IMR-90 (cell line): ENCODE measurements at regions not wholly inside any gene's neighbourhood (a gene's known extent, or its start where the extent isn't known, plus 50 kb on each side); places are given as distances from the start of the nearest gene placed in this dataset.

ENCODE experiments used
- ATAC-seq: fragments of 200-7000 bp; cut with Tn5 transposase; 2 replicates; pipeline ENCODE4 v1.9.1; 2020; ENCODE audit warnings: low read depth, mild to moderate bottlenecking, moderate library complexity
- BruUV-seq: library from RNA; stranded (reverse); fragments of 400-500 nt; replicated peaks from 2 replicates; lab custom pipeline; 2021; lab: Mats Ljungman, UMichigan
- CTCF ChIA-PET: fragments of 300-600 bp; formaldehyde crosslinking; extraction: SDS; loops from one replicate; lab custom pipeline; 2021; ENCODE audit warnings: antibody characterized with exemption; lab: Yijun Ruan, JAX
- POLR2A ChIA-PET: fragments of 300-600 bp; sonication (Branson Sonifier 250); formaldehyde crosslinking; loops from one replicate; lab custom pipeline; 2022; ENCODE audit warnings: antibody characterized with exemption; ENCODE audit not compliant: unreplicated experiment; lab: Charles Lee
- DNase-seq: peaks from one replicate; pipeline ENCODE4 v3.0.0; 2013
- H2AFZ ChIP-seq: replicated peaks from 2 replicates; pipeline ENCODE3; 2013; ENCODE audit warnings: low read length, mild to moderate bottlenecking; ENCODE audit not compliant: poor library complexity
- H2AK5ac ChIP-seq: 2 replicates; pipeline ENCODE4 v1.6.1; 2013; ENCODE audit warnings: low read depth, low read length, inconsistent platforms
- H2AK9ac ChIP-seq: replicated peaks from 2 replicates; pipeline ENCODE3; 2013; ENCODE audit warnings: mild to moderate bottlenecking, low read depth, low read length, moderate library complexity; ENCODE audit not compliant: poor library complexity
- H2BK120ac ChIP-seq: 2 replicates; pipeline ENCODE4 v1.6.1; 2013; ENCODE audit warnings: low read depth, low read length, inconsistent platforms
- H2BK15ac ChIP-seq: 3 replicates; pipeline ENCODE4 v1.6.1; 2013; ENCODE audit warnings: low read depth, low read length, inconsistent platforms
- H2BK20ac ChIP-seq: 2 replicates; pipeline ENCODE4 v1.6.1; 2013; ENCODE audit warnings: low read depth, mild to moderate bottlenecking, inconsistent platforms, low read length, moderate library complexity
- H2BK5ac ChIP-seq: 2 replicates; pipeline ENCODE4 v1.6.1; 2013; ENCODE audit warnings: mild to moderate bottlenecking, low read depth, low read length, inconsistent platforms; ENCODE audit not compliant: poor library complexity, severe bottlenecking
- H3K14ac ChIP-seq: replicated peaks from 2 replicates; pipeline ENCODE4 v1.6.1; 2013; ENCODE audit warnings: low read depth, low read length, inconsistent platforms
- H3K18ac ChIP-seq: 2 replicates; pipeline ENCODE4 v1.6.1; 2013; ENCODE audit warnings: low read depth, low read length, control low read depth
- H3K23ac ChIP-seq: 2 replicates; pipeline ENCODE4 v1.6.1; 2013; ENCODE audit warnings: low read depth, low read length, inconsistent platforms
- H3K27ac ChIP-seq: 2 replicates; pipeline ENCODE4 v1.5.1; 2013; ENCODE audit warnings: mild to moderate bottlenecking, control low read depth, low read length; ENCODE audit not compliant: insufficient read depth
- H3K27me3 ChIP-seq: 2 replicates; pipeline ENCODE4 v1.6.1; 2013; ENCODE audit warnings: low read length; ENCODE audit not compliant: control insufficient read depth, insufficient read depth
- H3K36me3 ChIP-seq: 2 replicates; pipeline ENCODE4 v1.6.1; 2013; ENCODE audit warnings: low read length, mixed read lengths; ENCODE audit not compliant: control insufficient read depth, insufficient read depth
- H3K4ac ChIP-seq: 2 replicates; pipeline ENCODE4 v1.6.1; 2013; ENCODE audit warnings: low read depth, low read length, inconsistent platforms
- H3K4me1 ChIP-seq: 2 replicates; pipeline ENCODE4 v1.6.1; 2013; ENCODE audit warnings: low read length, mixed read lengths; ENCODE audit not compliant: control insufficient read depth, insufficient read depth
- H3K4me2 ChIP-seq: 2 replicates; pipeline ENCODE4 v1.6.1; 2013; ENCODE audit warnings: low read depth, mild to moderate bottlenecking, control low read depth, low read length, moderate library complexity
- H3K4me3 ChIP-seq: 2 replicates; pipeline ENCODE4 v1.5.1; 2013; ENCODE audit warnings: low read depth, mild to moderate bottlenecking, control low read depth, low read length, moderate library complexity; ENCODE audit not compliant: insufficient read depth
- H3K56ac ChIP-seq: 2 replicates; pipeline ENCODE4 v1.6.1; 2013; ENCODE audit warnings: low read length, inconsistent platforms; ENCODE audit not compliant: insufficient read depth; ENCODE audit errors: extremely low read depth
- H3K79me1 ChIP-seq, 2 experiments: 2 replicates each; pipeline ENCODE4 v1.6.1; 2013; ENCODE audit warnings: low read length in 2 of 2, inconsistent platforms in 1 of 2, low read depth in 1 of 2
- H3K9ac ChIP-seq: 2 replicates; pipeline ENCODE4 v1.6.1; 2013; ENCODE audit warnings: low read depth, low read length, control low read depth
- H3K9me1 ChIP-seq: 2 replicates; pipeline ENCODE4 v1.6.1; 2013; ENCODE audit warnings: low read length, inconsistent platforms; ENCODE audit not compliant: insufficient read depth
- H3K9me3 ChIP-seq: 2 replicates; pipeline ENCODE4 v1.6.1; 2013; ENCODE audit warnings: low read length; ENCODE audit not compliant: control insufficient read depth, insufficient read depth
- H4K20me1 ChIP-seq: 2 replicates; pipeline ENCODE4 v1.6.1; 2013; ENCODE audit warnings: low read length, inconsistent platforms; ENCODE audit not compliant: insufficient read depth
- H4K5ac ChIP-seq: 2 replicates; pipeline ENCODE4 v1.6.1; 2013; ENCODE audit warnings: mild to moderate bottlenecking, low read depth, low read length, control low read depth
- H4K8ac ChIP-seq, 2 experiments: 2 replicates each; pipeline ENCODE4 v1.6.1; 2013; ENCODE audit warnings: low read depth in 2 of 2, low read length in 2 of 2, control low read depth in 1 of 2, inconsistent platforms in 1 of 2
- H4K91ac ChIP-seq: 2 replicates; pipeline ENCODE4 v1.6.1; 2013; ENCODE audit warnings: low read depth, low read length, inconsistent platforms; ENCODE audit not compliant: insufficient read depth
- CEBPB ChIP-seq: IDR thresholded peaks from 2 replicates; pipeline ENCODE4 v1.6.1; 2012; ENCODE audit warnings: low read depth, low read length, improper control_type of control experiment
- MAZ ChIP-seq: IDR thresholded peaks from 2 replicates; pipeline ENCODE4 v1.6.1; 2012; ENCODE audit warnings: low read depth, mild to moderate bottlenecking, low read length, improper control_type of control experiment, moderate library complexity, borderline replicate concordance
- MXI1 ChIP-seq: IDR thresholded peaks from 2 replicates; pipeline ENCODE4 v1.6.1; 2012; ENCODE audit warnings: low read depth, mild to moderate bottlenecking, low read length, moderate library complexity, borderline replicate concordance
- NFE2L2 ChIP-seq: fragments of 150-350 bp; IDR thresholded peaks from 2 replicates; pipeline ENCODE4 v1.6.1; 2016; ENCODE audit warnings: low read depth, mild to moderate bottlenecking, low read length
- POLR2A ChIP-seq: IDR thresholded peaks from 2 replicates; pipeline ENCODE4 v1.6.1; 2012; ENCODE audit warnings: mild to moderate bottlenecking, low read depth, low read length
- WGBS, 2 experiments: methylation state at CpG; one replicate each; pipeline versions ENCODE4 v1.1.5 to v1.1.7; 2013; ENCODE audit warnings: missing lambda C conversion rate in 2 of 2; ENCODE audit not compliant: insufficient read length in 1 of 2; ENCODE audit errors: extremely low coverage in 2 of 2; 5-methylcytosine and 5-hydroxymethylcytosine counted together
- dilution Hi-C: fragments of 300-500 bp; cut with HindIII; formaldehyde crosslinking; loops from one replicate; pipeline ENCODE4 v1.14.3; 2018; ENCODE audit warnings: low sequenced_read_pairs; ENCODE audit not compliant: unreplicated experiment
- in situ Hi-C: fragments of 300-500 bp; cut with MboI; formaldehyde crosslinking; loops from 3 replicates; pipeline ENCODE4 v1.14.3; 2019; ENCODE audit warnings: low sequenced_read_pairs, inconsistent platforms, mixed read lengths
- intact Hi-C: fragments of 100-400 bp; cut with micrococcal nuclease; formaldehyde crosslinking; loops from 2 replicates; pipeline ENCODE4 v1.10.0; 2022
- TF ChIP-seq, protein P1 (sequence below): conservative IDR thresholded peaks from 2 replicates; pipeline ENCODE4 v1.5.1; 2012; ENCODE audit warnings: mild to moderate bottlenecking, low read depth, low read length, improper control_type of control experiment
- TF ChIP-seq, protein P2 (sequence below): fragments of 150-350 bp; IDR thresholded peaks from 2 replicates; pipeline ENCODE4 v1.6.1; 2016; ENCODE audit warnings: low read depth, mild to moderate bottlenecking, low read length, moderate library complexity, borderline replicate concordance

DNA sequence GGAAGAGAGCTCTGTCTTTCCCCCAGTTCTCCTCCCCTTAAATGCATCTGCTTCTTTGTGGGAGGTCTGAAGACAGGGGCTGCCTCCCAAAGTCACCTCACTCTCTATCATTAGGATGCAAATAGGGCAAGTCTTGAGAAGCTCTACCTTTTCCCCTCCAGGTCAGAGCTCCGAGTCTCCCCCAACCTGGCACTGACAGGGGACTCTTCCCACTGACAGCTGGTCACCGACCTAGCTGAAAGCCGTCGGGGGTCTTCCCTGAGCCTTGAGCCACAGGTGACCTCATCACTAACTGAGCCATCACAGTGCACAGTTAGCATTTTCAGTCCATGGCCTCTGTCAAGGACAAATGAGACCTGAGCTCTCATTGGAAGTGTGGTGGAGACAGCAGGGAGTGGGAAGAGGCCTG lies 386.7 kb downstream of the HACE1 start:
- dilution Hi-C loops, result no loop called here
- H2AK9ac ChIP-seq, result no peak overlapping the region
- in situ Hi-C loops, result no loop called here
- ATAC-seq (no peak), DNase-seq (no peak)
- no peak overlapping the region for H2BK5ac ChIP-seq
- no peaks in the 10 kb centered on the region for H4K20me1 ChIP-seq
- no peak overlapping the region for H3K56ac ChIP-seq
- H3K9me3 ChIP-seq, result peaks cover 7% of the 10 kb centered on the region; the same call in 1 of the 2 replicates
- WGBS, 2 experiments, result no CpG with 5 or more reads among the region's 4 CpGs
- no peak overlapping the region for H4K91ac ChIP-seq
- no TSS peak for BruUV-seq
- H2AK5ac ChIP-seq, result no peak overlapping the region
- peak overlapping the region; percentile 21 for H2AFZ ChIP-seq
- H3K9ac ChIP-seq, result no peak overlapping the region
- no peaks in the 10 kb centered on the region for H3K27me3 ChIP-seq
- no peak overlapping the region for H3K18ac ChIP-seq
- H3K4me1 ChIP-seq, result no peaks in the 10 kb centered on the region
- no peak overlapping the region for H3K14ac ChIP-seq
- H3K9me1 ChIP-seq, result no peaks in the 10 kb centered on the region
- H3K4ac ChIP-seq, result no peak overlapping the region
- H2BK15ac ChIP-seq, result no peak overlapping the region
- ChIA-PET POLR2A (no interaction called here), CTCF (no interaction called here)
- no peaks in the 10 kb centered on the region for H3K79me1 ChIP-seq
- no peak overlapping the region for H3K23ac ChIP-seq
- no peak for TF ChIP-seq POLR2A
- TF ChIP-seq MXI1, result no peak
- TF ChIP-seq, protein P1, sequence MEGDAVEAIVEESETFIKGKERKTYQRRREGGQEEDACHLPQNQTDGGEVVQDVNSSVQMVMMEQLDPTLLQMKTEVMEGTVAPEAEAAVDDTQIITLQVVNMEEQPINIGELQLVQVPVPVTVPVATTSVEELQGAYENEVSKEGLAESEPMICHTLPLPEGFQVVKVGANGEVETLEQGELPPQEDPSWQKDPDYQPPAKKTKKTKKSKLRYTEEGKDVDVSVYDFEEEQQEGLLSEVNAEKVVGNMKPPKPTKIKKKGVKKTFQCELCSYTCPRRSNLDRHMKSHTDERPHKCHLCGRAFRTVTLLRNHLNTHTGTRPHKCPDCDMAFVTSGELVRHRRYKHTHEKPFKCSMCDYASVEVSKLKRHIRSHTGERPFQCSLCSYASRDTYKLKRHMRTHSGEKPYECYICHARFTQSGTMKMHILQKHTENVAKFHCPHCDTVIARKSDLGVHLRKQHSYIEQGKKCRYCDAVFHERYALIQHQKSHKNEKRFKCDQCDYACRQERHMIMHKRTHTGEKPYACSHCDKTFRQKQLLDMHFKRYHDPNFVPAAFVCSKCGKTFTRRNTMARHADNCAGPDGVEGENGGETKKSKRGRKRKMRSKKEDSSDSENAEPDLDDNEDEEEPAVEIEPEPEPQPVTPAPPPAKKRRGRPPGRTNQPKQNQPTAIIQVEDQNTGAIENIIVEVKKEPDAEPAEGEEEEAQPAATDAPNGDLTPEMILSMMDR, result no peak
- TF ChIP-seq NFE2L2, result no peak
- TF ChIP-seq CEBPB, result no peak
- TF ChIP-seq, protein P2, sequence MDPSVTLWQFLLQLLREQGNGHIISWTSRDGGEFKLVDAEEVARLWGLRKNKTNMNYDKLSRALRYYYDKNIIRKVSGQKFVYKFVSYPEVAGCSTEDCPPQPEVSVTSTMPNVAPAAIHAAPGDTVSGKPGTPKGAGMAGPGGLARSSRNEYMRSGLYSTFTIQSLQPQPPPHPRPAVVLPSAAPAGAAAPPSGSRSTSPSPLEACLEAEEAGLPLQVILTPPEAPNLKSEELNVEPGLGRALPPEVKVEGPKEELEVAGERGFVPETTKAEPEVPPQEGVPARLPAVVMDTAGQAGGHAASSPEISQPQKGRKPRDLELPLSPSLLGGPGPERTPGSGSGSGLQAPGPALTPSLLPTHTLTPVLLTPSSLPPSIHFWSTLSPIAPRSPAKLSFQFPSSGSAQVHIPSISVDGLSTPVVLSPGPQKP, result no peak
- no peak for TF ChIP-seq MAZ
- H4K5ac ChIP-seq, result no peak overlapping the region
- H3K36me3 ChIP-seq, result no peaks in the 10 kb centered on the region
- no peak overlapping the region for H3K27ac ChIP-seq
- intact Hi-C loops, result no loop called here
- no peak overlapping the region for H3K4me2 ChIP-seq
- no peak overlapping the region for H2BK120ac ChIP-seq
- H3K4me3 ChIP-seq, result no peak overlapping the region
- H2BK20ac ChIP-seq, result no peak overlapping the region
- no peak overlapping the region for H4K8ac ChIP-seq
